Epithelial cell of esophagus (primary cell): ENCODE measurements at regions not wholly inside any gene's neighbourhood (a gene's known extent, or its start where the extent isn't known, plus 50 kb on each side); places are given as distances from the start of the nearest gene placed in this dataset.

ENCODE experiments used
- DNase-seq: peaks from one replicate; pipeline ENCODE4 v3.0.0; 2010; ENCODE audit warnings: low read depth
- H3K4me3 ChIP-seq: 2 replicates; pipeline ENCODE4 v1.5.1; 2011; ENCODE audit warnings: mild to moderate bottlenecking, low read length, control low read depth
- CTCF ChIP-seq: IDR thresholded peaks from 2 replicates; pipeline ENCODE4 v1.5.1; 2011; ENCODE audit warnings: low read depth, mild to moderate bottlenecking, low read length, control low read depth, inconsistent platforms; ENCODE audit not compliant: insufficient read depth; ENCODE audit errors: missing control alignments

- TF ChIP-seq CTCF, result no peak
- no peak overlapping the region for H3K4me3 ChIP-seq
- DNase-seq, result no peak
Observed at GRCh38 chr3:147904421-147904820, 495.3 kb downstream of the ZIC1 start.

- no peak overlapping the region for H3K4me3 ChIP-seq
- peak; percentile 47 for DNase-seq
- no peak for TF ChIP-seq CTCF
Observed at GRCh38 chr3:147906285-147906684, 497.1 kb downstream of the ZIC1 start.

GRCh38 chr3:147914532-147914931 lies 505.4 kb downstream of the ZIC1 start:
- DNase-seq, result no peak
- no peak overlapping the region for H3K4me3 ChIP-seq

GRCh38 chr3:147915057-147915456 lies 505.9 kb downstream of the ZIC1 start:
- H3K4me3 ChIP-seq, result no peak overlapping the region
- DNase-seq, result no peak
- no peak for TF ChIP-seq CTCF

More at GRCh38 chr3:147914532-147914931, 505.4 kb downstream of the ZIC1 start:
- no peak for TF ChIP-seq CTCF

- no peak for TF ChIP-seq CTCF
- DNase-seq, result no peak
Observed at GRCh38 chr3:147919496-147919895, 510.3 kb downstream of the ZIC1 start.

GRCh38 chr3:147921051-147921450 lies 511.9 kb downstream of the ZIC1 start:
- DNase-seq, result no peak
- H3K4me3 ChIP-seq, result no peak overlapping the region
- TF ChIP-seq CTCF, result no peak

More at GRCh38 chr3:147919496-147919895, 510.3 kb downstream of the ZIC1 start:
- no peak overlapping the region for H3K4me3 ChIP-seq

- H3K4me3 ChIP-seq, result no peak overlapping the region
- peak; percentile 5 for DNase-seq
- no peak for TF ChIP-seq CTCF
Observed at GRCh38 chr3:147924755-147925154, 515.6 kb downstream of the ZIC1 start.
